ENCODE measurements at regions not wholly inside any gene's neighbourhood (a gene's known extent, or its start where the extent isn't known, plus 50 kb on each side); places are given as distances from the start of the nearest gene placed in this dataset.
"Not testable (repeated sequence)": the region's sequence is repeated elsewhere in the genome, so short reads cannot be mapped to it uniquely, and the experiment has no call there.

GRCh38 chr12:88365403-88365802 is 214.9 kb downstream of the KITLG start:
- TF ChIP-seq, protein P1, sequence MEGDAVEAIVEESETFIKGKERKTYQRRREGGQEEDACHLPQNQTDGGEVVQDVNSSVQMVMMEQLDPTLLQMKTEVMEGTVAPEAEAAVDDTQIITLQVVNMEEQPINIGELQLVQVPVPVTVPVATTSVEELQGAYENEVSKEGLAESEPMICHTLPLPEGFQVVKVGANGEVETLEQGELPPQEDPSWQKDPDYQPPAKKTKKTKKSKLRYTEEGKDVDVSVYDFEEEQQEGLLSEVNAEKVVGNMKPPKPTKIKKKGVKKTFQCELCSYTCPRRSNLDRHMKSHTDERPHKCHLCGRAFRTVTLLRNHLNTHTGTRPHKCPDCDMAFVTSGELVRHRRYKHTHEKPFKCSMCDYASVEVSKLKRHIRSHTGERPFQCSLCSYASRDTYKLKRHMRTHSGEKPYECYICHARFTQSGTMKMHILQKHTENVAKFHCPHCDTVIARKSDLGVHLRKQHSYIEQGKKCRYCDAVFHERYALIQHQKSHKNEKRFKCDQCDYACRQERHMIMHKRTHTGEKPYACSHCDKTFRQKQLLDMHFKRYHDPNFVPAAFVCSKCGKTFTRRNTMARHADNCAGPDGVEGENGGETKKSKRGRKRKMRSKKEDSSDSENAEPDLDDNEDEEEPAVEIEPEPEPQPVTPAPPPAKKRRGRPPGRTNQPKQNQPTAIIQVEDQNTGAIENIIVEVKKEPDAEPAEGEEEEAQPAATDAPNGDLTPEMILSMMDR (IDR thresholded peaks at IDR 0.05; ENCODE audit: low read depth, low read length): no peak
- no peak overlapping the region for H3K4me3 ChIP-seq (ENCODE audit: low read depth, low read length)

DNA sequence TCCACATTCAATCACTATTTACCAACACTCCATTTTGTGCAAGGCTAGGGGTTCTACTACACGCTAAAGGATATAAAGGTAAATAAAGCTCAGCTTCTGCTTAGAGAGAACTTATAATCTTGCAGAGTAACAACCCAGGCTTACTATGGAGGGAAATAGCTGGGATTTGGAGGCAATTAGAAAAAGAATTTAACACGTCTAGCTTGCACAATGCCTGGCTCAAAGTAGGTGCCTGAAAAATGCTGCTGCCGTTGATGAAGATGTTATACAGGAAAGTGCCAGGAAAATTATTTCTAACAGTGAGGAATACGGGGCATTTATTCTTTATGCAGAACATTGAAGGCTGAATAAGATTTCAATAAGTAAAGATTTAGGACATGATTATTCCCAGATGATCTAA is 214.2 kb downstream of the KITLG start:
- TF ChIP-seq, protein P1 (IDR thresholded peaks at IDR 0.05; ENCODE audit: low read depth, low read length): no peak
- no peak overlapping the region for H3K4me3 ChIP-seq (ENCODE audit: low read depth, low read length)

GRCh38 chr12:88367231-88367630 is 213.0 kb downstream of the KITLG start:
- TF ChIP-seq, protein P1 (IDR thresholded peaks at IDR 0.05; ENCODE audit: low read depth, low read length): no peak
- no peak overlapping the region for H3K4me3 ChIP-seq (ENCODE audit: low read depth, low read length)

GRCh38 chr12:88368077-88368476 is 212.2 kb downstream of the KITLG start:
- not testable (repeated sequence) for H3K4me3 ChIP-seq (ENCODE audit: low read depth, low read length)

- H3K4me3 ChIP-seq (ENCODE audit: low read depth, low read length): no peak overlapping the region
- TF ChIP-seq, protein P1 (IDR thresholded peaks at IDR 0.05; ENCODE audit: low read depth, low read length): no peak
Measured at GRCh38 chr12:88371416-88372183, 208.7 kb downstream of the KITLG start.

DNA sequence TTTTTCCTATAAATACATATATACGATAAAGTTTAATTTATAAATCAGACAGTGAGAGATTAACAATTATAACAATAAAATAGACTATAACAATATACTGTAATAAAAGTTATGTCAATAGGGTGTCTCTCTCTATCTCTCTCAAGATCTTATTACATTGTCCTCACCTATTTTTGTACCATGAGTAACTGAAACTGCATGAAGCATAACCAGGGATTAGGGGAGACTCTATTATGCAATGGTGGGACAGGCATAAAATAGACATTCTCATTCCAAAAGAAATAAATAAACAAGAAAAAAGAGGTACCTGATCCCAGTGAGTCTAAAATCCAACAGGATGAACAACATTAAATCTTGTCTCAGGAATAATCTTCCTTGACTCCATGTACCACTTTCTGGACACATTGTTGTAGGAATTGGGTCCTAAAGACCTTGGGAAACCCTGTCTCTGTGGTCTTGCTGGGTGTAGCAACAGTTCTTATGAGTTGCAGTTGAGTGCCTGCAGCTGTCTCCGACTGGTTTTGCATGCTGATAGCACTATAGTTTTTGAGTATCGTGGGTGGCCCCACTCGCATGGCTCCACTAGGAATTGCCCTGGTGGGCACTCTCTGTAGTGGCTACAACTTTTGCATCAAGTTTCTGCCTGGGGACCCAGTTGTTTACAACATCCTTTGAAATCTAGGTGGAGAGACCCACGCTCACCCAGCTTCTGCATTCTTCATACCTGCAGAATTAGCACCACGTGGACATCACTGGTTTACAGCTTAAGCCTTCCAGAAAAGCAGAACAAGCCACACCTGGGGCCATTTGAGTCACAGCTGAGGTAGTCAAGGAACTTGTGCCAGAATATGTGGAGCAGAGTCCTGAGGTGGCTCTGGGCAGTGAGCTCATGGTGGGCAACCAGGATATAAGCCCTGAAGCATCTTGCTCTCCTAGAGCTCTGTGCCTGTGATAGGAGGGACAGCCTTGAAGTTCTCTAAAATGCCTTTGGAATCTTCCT is 204.7 kb downstream of the KITLG start:
- TF ChIP-seq, protein P1 (IDR thresholded peaks at IDR 0.05; ENCODE audit: low read depth, low read length): no peak
- H3K4me3 ChIP-seq (ENCODE audit: low read depth, low read length): no peak overlapping the region

GRCh38 chr12:88377973-88378372 is 202.3 kb downstream of the KITLG start:
- TF ChIP-seq, protein P1 (IDR thresholded peaks at IDR 0.05; ENCODE audit: low read depth, low read length): no peak

More at GRCh38 chr12:88377973-88378372, 202.3 kb downstream of the KITLG start:
- H3K4me3 ChIP-seq (ENCODE audit: low read depth, low read length): no peak overlapping the region

Data from WI38 (cell line).